Ovary (tissue), 7 donors: ENCODE measurements at regions not wholly inside any gene's neighbourhood (a gene's known extent, or its start where the extent isn't known, plus 50 kb on each side); places are given as distances from the start of the nearest gene placed in this dataset.
"Not testable (repeated sequence)": the region's sequence is repeated elsewhere in the genome, so short reads cannot be mapped to it uniquely, and the experiment has no call there.

ENCODE experiments used
- DNase-seq, 5 donors: peaks; one replicate each; pipeline ENCODE4 v3.0.0-alpha.2; 2019 to 2020
- H3K27ac ChIP-seq, 2 donors: fragments of 200-600 bp; one replicate each; pipeline versions ENCODE4 v1.5.1 to v1.8.0; 2019 to 2022
- H3K27me3 ChIP-seq: fragments of 200-600 bp; one replicate; pipeline ENCODE4 v1.8.0; 2022
- H3K36me3 ChIP-seq: fragments of 200-600 bp; sonication (generic); one replicate; pipeline ENCODE4 v1.5.1; 2019
- H3K4me1 ChIP-seq: one replicate; pipeline ENCODE4 v1.8.1; 2013; ENCODE audit warnings: mild to moderate bottlenecking, moderate library complexity; ENCODE audit not compliant: insufficient read depth
- H3K4me3 ChIP-seq: fragments of 200-600 bp; sonication (generic); one replicate; pipeline ENCODE4 v1.5.1; 2017
- H3K9me3 ChIP-seq, 2 donors: fragments of 200-600 bp in 1 of 2; sonication (generic) in 1 of 2; one replicate each; pipeline versions ENCODE4 v1.5.1 to v1.8.1; 2013 to 2019; ENCODE audit warnings: mild to moderate bottlenecking in 1 of 2, moderate library complexity in 1 of 2
- CTCF ChIP-seq, 3 donors: fragments of 450-650 bp in 2 of 3; fragments of 200-600 bp in 1 of 3; IDR thresholded peaks; one replicate each; pipeline versions ENCODE4 v1.5.1 to v1.8.0; 2016 to 2022; ENCODE audit warnings: antibody characterized with exemption in 3 of 3, mild to moderate bottlenecking in 1 of 3
- EP300 ChIP-seq: sonication (generic); formaldehyde crosslinking; IDR thresholded peaks from one replicate; pipeline ENCODE4 v1.6.1; 2017; ENCODE audit warnings: antibody characterized with exemption
- POLR2A ChIP-seq: fragments of 450-650 bp; IDR thresholded peaks from one replicate; pipeline ENCODE4 v1.6.1; 2017; ENCODE audit warnings: antibody characterized with exemption, mild to moderate bottlenecking, moderate library complexity
- WGBS, 3 donors: extraction: QIAGEN DNeasy Blood & Tissue Kit in 1 of 3; methylation state at CpG; one replicate each; pipeline versions ENCODE4 v1.1.5 to v1.1.7; 2013 to 2017; 5-methylcytosine and 5-hydroxymethylcytosine counted together
- intact Hi-C, 4 donors: fragments of 100-400 bp; cut with DNase I; formaldehyde crosslinking; loops; one replicate each; pipeline versions ENCODE4 v1.11.0 to v1.15.1; 2022 to 2023
- donor health status: DM: no; HTN: no; CAD: no; lungs with moderate emphysema.
- donor health status: DM: no; HTN: no; CAD: no.
- donor health status: Bipolar disorder and iron deficiency.
- donor health status: DM: no; HTN: no; CAD: no.
- donor health status: DM: yes; HTN: yes; CAD: no.

- DNase-seq: no peak
- no peak overlapping the region for H3K4me3 ChIP-seq
- no peaks in the 10 kb centered on the region for H3K36me3 ChIP-seq
- intact Hi-C loops: no loop called here
- TF ChIP-seq POLR2A: no peak
- TF ChIP-seq EP300: no peak
- TF ChIP-seq CTCF (IDR thresholded peaks at IDR 0.05): no peak
- H3K4me1 ChIP-seq: no peaks in the 10 kb centered on the region
- H3K27ac ChIP-seq: no peak overlapping the region
- 89 to 92% (median 91%) methylated on average over 3 of the region's 3 CpGs for WGBS, 3 donors
- H3K9me3 ChIP-seq: no peaks in the 10 kb centered on the region
- H3K27me3 ChIP-seq: no peaks in the 10 kb centered on the region
Measured at GRCh38 chr2:183542606-183543005, 418.4 kb downstream of the NUP35 start.

- 87 to 94% (median 91%) methylated on average over 5 of the region's 5 CpGs for WGBS, 3 donors
- no peaks in the 10 kb centered on the region for H3K36me3 ChIP-seq
- no peaks in the 10 kb centered on the region for H3K27me3 ChIP-seq
- H3K4me1 ChIP-seq: no peaks in the 10 kb centered on the region
- no peak overlapping the region for H3K4me3 ChIP-seq
- TF ChIP-seq POLR2A (no peak), EP300 (no peak), CTCF (IDR thresholded peaks at IDR 0.05) (no peak)
- no peak for DNase-seq
- intact Hi-C loops: no loop called here
- H3K9me3 ChIP-seq: no peaks in the 10 kb centered on the region
- no peak overlapping the region for H3K27ac ChIP-seq
Measured at GRCh38 chr2:183543222-183543621, 419.0 kb downstream of the NUP35 start.

GRCh38 chr2:183543731-183544130 lies 419.5 kb downstream of the NUP35 start:
- 64 to 84% (median 73%) methylated on average over 7 of the region's 7 CpGs for WGBS, 3 donors
- no peak for TF ChIP-seq CTCF (IDR thresholded peaks at IDR 0.05)
- TF ChIP-seq POLR2A: no peak
- TF ChIP-seq EP300: no peak
- H3K36me3 ChIP-seq: no peaks in the 10 kb centered on the region
- H3K9me3 ChIP-seq: no peaks in the 10 kb centered on the region
- no peaks in the 10 kb centered on the region for H3K27me3 ChIP-seq
- no peak overlapping the region for H3K27ac ChIP-seq
- H3K4me1 ChIP-seq: no peaks in the 10 kb centered on the region
- intact Hi-C loops: no loop called here
- H3K4me3 ChIP-seq: no peak overlapping the region
- no peak for DNase-seq

- intact Hi-C loops, DNase-seq: not testable (repeated sequence)
Measured at GRCh38 chr2:183546560-183547350, 422.5 kb downstream of the NUP35 start.

GRCh38 chr2:183552716-183553115 lies 428.5 kb downstream of the NUP35 start:
- Histone ChIP-seq H3K9me3 (no peaks in the 10 kb centered on the region), H3K4me3 (no peak overlapping the region), H3K27ac (no peak overlapping the region), H3K27me3 (no peaks in the 10 kb centered on the region), H3K4me1 (no peaks in the 10 kb centered on the region), H3K36me3 (no peaks in the 10 kb centered on the region)
- DNase-seq: no peak
- TF ChIP-seq POLR2A (no peak), EP300 (no peak), CTCF (IDR thresholded peaks at IDR 0.05) (no peak)
- 8 to 20% (median 14%) methylated on average over 4 of the region's 4 CpGs for WGBS, 3 donors
- intact Hi-C loops: no loop called here

More at GRCh38 chr2:183546560-183547350, 422.5 kb downstream of the NUP35 start:
- WGBS, 3 donors: 88 to 91% (median 89%) methylated on average over 21 of the region's 21 CpGs
- not testable (repeated sequence) for H3K4me1 ChIP-seq, H3K27ac ChIP-seq, H3K9me3 ChIP-seq, H3K4me3 ChIP-seq, H3K27me3 ChIP-seq, H3K36me3 ChIP-seq
